ENCODE measurements at regions not wholly inside any gene's neighbourhood (a gene's known extent, or its start where the extent isn't known, plus 50 kb on each side); places are given as distances from the start of the nearest gene placed in this dataset.

DNA sequence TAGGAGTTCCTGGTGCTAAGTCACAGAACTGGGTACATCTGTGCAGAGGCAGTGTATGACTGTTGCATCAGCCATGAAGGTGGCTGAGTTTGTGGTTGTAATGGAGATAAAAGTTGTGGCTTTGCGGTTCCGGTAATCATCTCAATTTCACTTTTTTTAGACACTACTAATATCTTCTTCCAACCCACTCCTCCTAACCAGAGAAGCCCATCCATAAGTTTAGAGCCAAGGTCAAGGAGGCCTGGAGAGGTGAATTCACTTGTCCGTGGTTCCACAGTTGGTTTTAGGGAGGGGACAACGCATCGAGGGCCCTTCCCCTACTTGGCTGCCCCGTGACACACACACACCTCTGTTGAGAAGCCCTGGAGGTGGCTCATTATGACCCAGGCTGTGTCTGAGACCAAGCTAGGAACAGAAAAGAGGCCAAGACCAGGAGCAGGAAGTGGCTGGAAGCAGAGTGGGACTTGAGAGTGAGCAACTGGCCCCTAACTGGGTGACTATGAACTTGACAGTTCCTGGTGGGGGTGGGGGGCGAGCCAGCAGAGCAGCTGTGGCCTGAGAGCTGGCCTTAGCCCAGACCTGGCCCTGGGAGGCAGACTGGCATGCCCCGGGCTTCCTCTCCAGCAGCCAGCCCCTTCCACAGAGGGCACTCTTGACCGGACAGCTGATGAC lies 66.8 kb upstream of the COL13A1 start:
- DNase-seq (ENCODE audit: low read depth in 6 of 9, low spot score in 9 of 9), result peak in 3 of 9 donors; percentile 13 to 47 (median 21)
- Histone ChIP-seq H3K27me3 (ENCODE audit: control insufficient read depth in 2 of 2, insufficient read depth in 1 of 2, low read length in 1 of 2) (peaks cover 0 to 2% of the 10 kb centered on the region in 2 donors), H3K27ac (ENCODE audit: low read depth in 1 of 2, low read length in 1 of 2) (no peak overlapping the region), H3K36me3 (ENCODE audit: control insufficient read depth in 2 of 2, insufficient read depth in 2 of 2, low read length in 1 of 2) (no peaks in the 10 kb centered on the region), H3K4me3 (ENCODE audit: low read length in 2 of 2) (no peak overlapping the region), H3K4me1 (ENCODE audit: control insufficient read depth in 2 of 2, insufficient read depth in 2 of 2, low read length in 2 of 2) (peaks cover 0 to 33% of the 10 kb centered on the region in 2 donors), H3K9me3 (ENCODE audit: control insufficient read depth in 2 of 2, insufficient read depth in 1 of 2, low read length in 1 of 2) (no peaks in the 10 kb centered on the region)
- WGBS, result 67% methylated on average over 9 of the region's 9 CpGs

DNA sequence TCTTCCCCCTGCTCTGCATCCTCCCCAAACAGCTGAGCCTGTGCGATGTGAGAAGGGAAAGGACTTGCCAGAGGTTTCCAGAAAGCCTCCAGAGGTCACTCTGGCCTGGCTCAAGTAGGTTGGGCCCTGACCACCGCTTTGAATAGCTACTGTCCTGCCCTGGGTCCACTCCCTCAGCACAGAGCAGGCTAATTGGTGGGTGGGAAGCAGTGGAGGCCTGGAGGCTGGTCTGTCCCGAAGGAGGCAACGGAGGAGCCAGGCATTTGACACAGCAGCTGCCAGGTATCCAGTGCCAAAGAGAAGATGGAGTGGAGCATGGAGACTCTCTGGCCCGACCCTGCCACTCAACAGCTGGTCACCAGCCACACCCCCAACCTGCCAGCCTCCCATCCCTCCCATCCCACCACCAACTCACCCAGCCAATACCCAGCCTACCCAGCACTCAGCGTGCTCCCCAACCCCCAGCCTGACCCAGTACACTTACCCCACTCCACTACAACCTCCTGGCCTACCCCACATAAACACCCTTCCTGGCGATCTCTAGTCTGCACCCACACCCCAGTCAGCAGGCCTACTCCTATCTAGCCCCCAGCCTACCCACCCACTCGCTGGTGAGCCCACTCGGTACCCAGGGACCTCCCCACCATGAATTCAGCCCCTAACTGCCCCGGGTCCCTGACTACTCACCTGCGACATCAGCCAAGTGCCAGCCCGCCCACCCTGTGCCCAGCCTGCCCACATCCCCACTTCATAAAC lies 64.6 kb upstream of the COL13A1 start:
- Histone ChIP-seq H3K27ac (ENCODE audit: low read depth in 1 of 2, low read length in 1 of 2) (no peak overlapping the region), H3K4me1 (ENCODE audit: control insufficient read depth in 2 of 2, insufficient read depth in 2 of 2, low read length in 2 of 2) (peaks cover 0 to 20% of the 10 kb centered on the region in 2 donors), H3K4me3 (ENCODE audit: low read length in 2 of 2) (no peak overlapping the region), H3K9me3 (ENCODE audit: control insufficient read depth in 2 of 2, insufficient read depth in 1 of 2, low read length in 1 of 2) (no peaks in the 10 kb centered on the region), H3K27me3 (ENCODE audit: control insufficient read depth in 2 of 2, insufficient read depth in 1 of 2, low read length in 1 of 2) (peaks cover 0 to 4% of the 10 kb centered on the region in 2 donors), H3K36me3 (ENCODE audit: control insufficient read depth in 2 of 2, insufficient read depth in 2 of 2, low read length in 1 of 2) (no peaks in the 10 kb centered on the region)
- DNase-seq (ENCODE audit: low read depth in 6 of 9, low spot score in 9 of 9), result no peak
- whole genome bisulfite sequencing, result 95% methylated on average over 12 of the region's 12 CpGs

DNA sequence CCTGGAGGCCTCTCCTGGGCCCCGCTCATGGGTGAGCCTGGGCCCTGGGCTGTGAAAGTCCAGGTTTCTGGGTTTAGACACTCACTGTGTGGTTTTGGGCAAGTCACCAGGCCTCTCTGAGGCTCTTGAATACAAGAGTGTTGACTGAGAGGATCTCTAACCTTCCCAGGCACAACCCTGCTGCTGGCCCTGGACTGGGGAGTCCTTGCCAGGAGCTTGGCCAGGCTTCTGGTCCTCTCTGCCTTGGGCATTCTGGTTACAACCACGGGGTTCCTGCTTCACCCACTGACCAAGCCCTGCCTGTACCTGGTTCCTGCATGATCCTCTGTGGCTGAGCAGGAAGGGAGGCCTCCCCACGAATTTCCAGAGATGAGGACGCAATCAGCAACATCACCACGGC lies 63.6 kb upstream of the COL13A1 start:
- H3K9me3 ChIP-seq (ENCODE audit: control insufficient read depth in 2 of 2, insufficient read depth in 1 of 2, low read length in 1 of 2), result no peaks in the 10 kb centered on the region
- no peaks in the 10 kb centered on the region for H3K36me3 ChIP-seq (ENCODE audit: control insufficient read depth in 2 of 2, insufficient read depth in 2 of 2, low read length in 1 of 2)
- H3K27me3 ChIP-seq (ENCODE audit: control insufficient read depth in 2 of 2, insufficient read depth in 1 of 2, low read length in 1 of 2), result peaks cover 0 to 4% of the 10 kb centered on the region in 2 donors
- no peak overlapping the region for H3K27ac ChIP-seq (ENCODE audit: low read depth in 1 of 2, low read length in 1 of 2)
- whole genome bisulfite sequencing, result 84% methylated on average over 5 of the region's 5 CpGs
- peaks cover 0 to 19% of the 10 kb centered on the region in 2 donors for H3K4me1 ChIP-seq (ENCODE audit: control insufficient read depth in 2 of 2, insufficient read depth in 2 of 2, low read length in 2 of 2)
- H3K4me3 ChIP-seq (ENCODE audit: low read length in 2 of 2), result no peak overlapping the region
- no peak for DNase-seq (ENCODE audit: low read depth in 6 of 9, low spot score in 9 of 9)

DNA sequence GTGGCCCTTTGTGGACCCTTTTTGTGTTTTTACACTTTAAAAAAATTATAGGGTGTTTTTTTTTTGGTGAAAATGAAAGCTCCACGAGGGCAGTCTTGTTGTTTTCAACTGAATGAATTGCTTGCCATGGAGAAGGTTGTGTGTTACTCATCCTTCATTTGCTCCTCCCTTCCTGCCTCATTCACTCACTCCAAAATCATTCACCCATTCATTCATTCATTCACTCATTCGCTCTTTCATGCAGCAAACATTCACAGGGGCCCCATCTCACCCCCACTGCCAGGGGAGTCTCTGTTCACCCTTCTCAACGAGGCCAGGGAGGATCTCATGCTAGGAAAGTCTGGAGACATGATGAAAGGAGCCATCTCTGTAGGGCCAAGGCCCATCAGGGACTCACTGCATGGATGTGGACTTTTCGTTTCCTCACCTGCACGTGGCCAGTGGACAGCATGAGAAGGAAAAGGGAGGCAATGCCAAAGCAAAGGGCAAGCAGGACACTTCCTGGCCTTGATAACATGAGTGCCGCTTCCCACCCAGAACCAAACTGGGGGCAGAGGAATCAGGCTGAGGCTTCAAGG lies 62.8 kb upstream of the COL13A1 start:
- Histone ChIP-seq H3K4me3 (ENCODE audit: low read length in 2 of 2) (no peak overlapping the region), H3K9me3 (ENCODE audit: control insufficient read depth in 2 of 2, insufficient read depth in 1 of 2, low read length in 1 of 2) (no peaks in the 10 kb centered on the region), H3K4me1 (ENCODE audit: control insufficient read depth in 2 of 2, insufficient read depth in 2 of 2, low read length in 2 of 2) (peaks cover 0 to 15% of the 10 kb centered on the region in 2 donors), H3K36me3 (ENCODE audit: control insufficient read depth in 2 of 2, insufficient read depth in 2 of 2, low read length in 1 of 2) (no peaks in the 10 kb centered on the region), H3K27ac (ENCODE audit: low read depth in 1 of 2, low read length in 1 of 2) (no peak overlapping the region), H3K27me3 (ENCODE audit: control insufficient read depth in 2 of 2, insufficient read depth in 1 of 2, low read length in 1 of 2) (peaks cover 0 to 4% of the 10 kb centered on the region in 2 donors)
- DNase-seq (ENCODE audit: low read depth in 6 of 9, low spot score in 9 of 9), result no peak
- 91% methylated on average over 6 of the region's 6 CpGs for WGBS

DNA sequence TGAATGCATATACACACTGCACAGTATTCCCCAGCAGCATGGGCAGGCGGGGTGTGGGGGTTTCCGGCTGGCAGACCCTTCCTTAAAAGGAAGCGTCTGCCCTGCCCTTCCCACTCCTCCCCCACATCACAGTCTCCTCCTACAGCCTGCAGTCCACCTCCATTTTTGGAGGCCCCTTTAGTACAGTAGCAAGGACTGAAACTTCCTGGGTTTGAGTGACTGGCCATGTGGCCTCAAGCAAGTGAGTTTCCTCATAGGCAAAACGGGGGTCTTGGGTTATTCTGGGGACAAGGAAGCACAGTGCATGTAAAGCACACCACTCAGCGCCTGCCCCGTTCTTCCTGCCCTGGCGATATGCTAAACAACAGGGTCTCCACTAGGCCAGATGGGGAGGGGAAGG lies 62.1 kb upstream of the COL13A1 start:
- WGBS, result 86% methylated on average over 7 of the region's 7 CpGs
- Histone ChIP-seq H3K36me3 (ENCODE audit: control insufficient read depth in 2 of 2, insufficient read depth in 2 of 2, low read length in 1 of 2) (no peaks in the 10 kb centered on the region), H3K9me3 (ENCODE audit: control insufficient read depth in 2 of 2, insufficient read depth in 1 of 2, low read length in 1 of 2) (no peaks in the 10 kb centered on the region), H3K27me3 (ENCODE audit: control insufficient read depth in 2 of 2, insufficient read depth in 1 of 2, low read length in 1 of 2) (peaks cover 0 to 4% of the 10 kb centered on the region in 2 donors), H3K4me3 (ENCODE audit: low read length in 2 of 2) (no peak overlapping the region), H3K4me1 (ENCODE audit: control insufficient read depth in 2 of 2, insufficient read depth in 2 of 2, low read length in 2 of 2) (peaks cover 0 to 10% of the 10 kb centered on the region in 2 donors), H3K27ac (ENCODE audit: low read depth in 1 of 2, low read length in 1 of 2) (no peak overlapping the region)
- DNase-seq (ENCODE audit: low read depth in 6 of 9, low spot score in 9 of 9), result no peak

DNA sequence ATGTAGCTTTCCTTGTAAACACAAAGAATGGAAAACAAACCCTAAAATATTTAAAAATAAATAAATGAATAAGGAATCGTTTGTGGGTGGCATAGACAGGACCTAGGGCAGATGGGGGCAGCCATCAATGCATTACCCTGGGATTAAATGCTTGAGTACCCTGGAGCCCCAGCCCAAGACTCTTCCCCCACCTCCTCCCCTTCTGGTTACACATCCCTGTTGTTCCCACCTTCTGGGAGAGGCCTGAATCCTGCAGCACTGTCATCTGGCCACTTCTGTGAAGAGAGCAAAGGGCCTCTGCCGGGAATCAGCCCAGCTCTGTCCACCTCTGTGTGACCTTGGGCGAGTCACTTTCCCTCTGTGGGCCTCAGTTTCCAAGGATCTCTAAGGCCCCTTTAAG lies 61.6 kb upstream of the COL13A1 start:
- no peaks in the 10 kb centered on the region for H3K36me3 ChIP-seq (ENCODE audit: control insufficient read depth in 2 of 2, insufficient read depth in 2 of 2, low read length in 1 of 2)
- no peak overlapping the region for H3K27ac ChIP-seq (ENCODE audit: low read depth in 1 of 2, low read length in 1 of 2)
- H3K4me1 ChIP-seq (ENCODE audit: control insufficient read depth in 2 of 2, insufficient read depth in 2 of 2, low read length in 2 of 2), result peaks cover 0 to 5% of the 10 kb centered on the region in 2 donors
- peaks cover 0 to 3% of the 10 kb centered on the region in 2 donors for H3K27me3 ChIP-seq (ENCODE audit: control insufficient read depth in 2 of 2, insufficient read depth in 1 of 2, low read length in 1 of 2)
- no peak for DNase-seq (ENCODE audit: low read depth in 6 of 9, low spot score in 9 of 9)
- WGBS, result 96% methylated on average over 3 of the region's 3 CpGs
- H3K9me3 ChIP-seq (ENCODE audit: control insufficient read depth in 2 of 2, insufficient read depth in 1 of 2, low read length in 1 of 2), result no peaks in the 10 kb centered on the region
- no peak overlapping the region for H3K4me3 ChIP-seq (ENCODE audit: low read length in 2 of 2)

DNA sequence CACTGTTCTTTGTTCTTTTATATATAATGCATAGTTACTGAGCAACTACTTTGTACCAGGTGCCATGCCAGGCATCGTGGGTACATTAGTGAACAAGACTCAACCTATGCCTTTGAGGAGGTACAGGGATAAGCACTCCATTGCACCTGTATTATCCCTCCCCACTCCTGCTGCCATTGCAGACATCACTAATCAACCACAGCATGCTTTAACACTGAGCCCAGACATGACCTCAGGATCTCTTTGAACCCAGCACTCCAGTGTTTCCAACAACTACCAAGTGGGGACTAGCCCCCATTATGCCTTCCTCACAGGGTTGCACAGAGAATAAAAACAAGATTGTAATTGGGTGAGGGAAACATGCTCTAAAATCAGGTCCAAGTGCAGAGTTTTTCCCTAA lies 60.5 kb upstream of the COL13A1 start:
- no peak overlapping the region for H3K4me3 ChIP-seq (ENCODE audit: low read length in 2 of 2)
- no peaks in the 10 kb centered on the region for H3K36me3 ChIP-seq (ENCODE audit: control insufficient read depth in 2 of 2, insufficient read depth in 2 of 2, low read length in 1 of 2)
- H3K27me3 ChIP-seq (ENCODE audit: control insufficient read depth in 2 of 2, insufficient read depth in 1 of 2, low read length in 1 of 2), result peaks cover 0 to 2% of the 10 kb centered on the region in 2 donors
- H3K9me3 ChIP-seq (ENCODE audit: control insufficient read depth in 2 of 2, insufficient read depth in 1 of 2, low read length in 1 of 2), result no peaks in the 10 kb centered on the region
- 97% methylated on average over 1 of the region's 1 CpG for WGBS
- no peaks in the 10 kb centered on the region for H3K4me1 ChIP-seq (ENCODE audit: control insufficient read depth in 2 of 2, insufficient read depth in 2 of 2, low read length in 2 of 2)
- no peak for DNase-seq (ENCODE audit: low read depth in 6 of 9, low spot score in 9 of 9)
- H3K27ac ChIP-seq (ENCODE audit: low read depth in 1 of 2, low read length in 1 of 2), result no peak overlapping the region

DNA sequence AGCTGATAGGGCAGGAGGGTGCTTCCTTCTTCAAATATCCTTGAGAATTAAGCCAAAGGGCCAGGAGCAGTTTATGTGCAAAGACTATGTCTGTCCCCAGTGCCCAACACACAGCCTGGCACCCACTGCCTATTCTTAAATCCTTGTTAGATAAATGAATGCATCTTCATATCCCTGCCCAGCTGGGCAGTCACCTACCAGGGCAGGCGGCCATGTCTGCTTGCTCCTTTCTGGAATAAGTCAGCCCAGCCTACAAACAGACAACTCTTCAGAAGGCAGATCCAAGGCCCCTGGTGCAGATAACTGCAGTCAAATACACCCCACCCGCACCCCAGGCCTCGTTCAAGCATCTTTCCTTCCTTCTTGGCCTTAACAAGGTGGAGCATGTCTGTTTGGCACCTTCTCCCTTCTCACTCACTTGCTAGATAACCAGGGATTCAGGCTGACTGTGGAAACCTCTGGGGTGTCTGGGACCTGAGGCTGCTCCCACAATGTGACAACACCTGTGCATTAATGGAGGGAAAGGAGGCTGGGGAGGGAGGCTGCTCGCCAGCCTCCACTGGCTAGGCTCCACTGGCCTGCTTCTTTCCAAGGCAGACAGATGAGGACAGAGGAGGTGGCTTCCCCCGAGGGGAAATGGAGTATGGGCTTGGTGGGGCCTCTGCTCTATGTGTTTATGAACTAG lies 59.9 kb upstream of the COL13A1 start:
- Histone ChIP-seq H3K36me3 (ENCODE audit: control insufficient read depth in 2 of 2, insufficient read depth in 2 of 2, low read length in 1 of 2) (no peaks in the 10 kb centered on the region), H3K9me3 (ENCODE audit: control insufficient read depth in 2 of 2, insufficient read depth in 1 of 2, low read length in 1 of 2) (no peaks in the 10 kb centered on the region), H3K4me1 (ENCODE audit: control insufficient read depth in 2 of 2, insufficient read depth in 2 of 2, low read length in 2 of 2) (no peaks in the 10 kb centered on the region), H3K27ac (ENCODE audit: low read depth in 1 of 2, low read length in 1 of 2) (no peak overlapping the region), H3K27me3 (ENCODE audit: control insufficient read depth in 2 of 2, insufficient read depth in 1 of 2, low read length in 1 of 2) (peaks cover 0 to 2% of the 10 kb centered on the region in 2 donors), H3K4me3 (ENCODE audit: low read length in 2 of 2) (no peak overlapping the region)
- DNase-seq (ENCODE audit: low read depth in 6 of 9, low spot score in 9 of 9), result no peak
- 94% methylated on average over 5 of the region's 5 CpGs for WGBS

DNA sequence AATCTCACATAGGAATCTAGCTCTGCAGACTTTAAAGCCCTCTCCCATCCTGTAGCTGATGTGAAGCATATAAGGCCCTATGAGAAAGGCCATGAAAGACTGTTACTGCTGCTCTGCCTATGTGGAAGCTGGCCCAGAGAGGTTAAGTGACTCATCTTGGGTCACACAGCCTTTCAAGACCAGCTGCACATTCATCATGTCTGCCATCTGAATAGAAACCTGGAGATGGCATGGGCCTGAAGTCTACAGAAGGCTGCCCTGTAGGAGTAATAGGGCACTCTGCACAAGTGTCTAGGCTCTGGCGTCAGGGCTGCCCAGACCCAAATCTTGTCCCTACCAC lies 59.4 kb upstream of the COL13A1 start:
- 100% methylated on average over 1 of the region's 1 CpG for WGBS
- no peaks in the 10 kb centered on the region for H3K36me3 ChIP-seq (ENCODE audit: control insufficient read depth in 2 of 2, insufficient read depth in 2 of 2, low read length in 1 of 2)
- H3K4me1 ChIP-seq (ENCODE audit: control insufficient read depth in 2 of 2, insufficient read depth in 2 of 2, low read length in 2 of 2), result no peaks in the 10 kb centered on the region
- H3K4me3 ChIP-seq (ENCODE audit: low read length in 2 of 2), result no peak overlapping the region
- peaks cover 0 to 5% of the 10 kb centered on the region in 2 donors for H3K27me3 ChIP-seq (ENCODE audit: control insufficient read depth in 2 of 2, insufficient read depth in 1 of 2, low read length in 1 of 2)
- no peak for DNase-seq (ENCODE audit: low read depth in 6 of 9, low spot score in 9 of 9)
- no peaks in the 10 kb centered on the region for H3K9me3 ChIP-seq (ENCODE audit: control insufficient read depth in 2 of 2, insufficient read depth in 1 of 2, low read length in 1 of 2)
- no peak overlapping the region for H3K27ac ChIP-seq (ENCODE audit: low read depth in 1 of 2, low read length in 1 of 2)
